ENCODE measurements at regions not wholly inside any gene's neighbourhood (a gene's known extent, or its start where the extent isn't known, plus 50 kb on each side); places are given as distances from the start of the nearest gene placed in this dataset.

DNA sequence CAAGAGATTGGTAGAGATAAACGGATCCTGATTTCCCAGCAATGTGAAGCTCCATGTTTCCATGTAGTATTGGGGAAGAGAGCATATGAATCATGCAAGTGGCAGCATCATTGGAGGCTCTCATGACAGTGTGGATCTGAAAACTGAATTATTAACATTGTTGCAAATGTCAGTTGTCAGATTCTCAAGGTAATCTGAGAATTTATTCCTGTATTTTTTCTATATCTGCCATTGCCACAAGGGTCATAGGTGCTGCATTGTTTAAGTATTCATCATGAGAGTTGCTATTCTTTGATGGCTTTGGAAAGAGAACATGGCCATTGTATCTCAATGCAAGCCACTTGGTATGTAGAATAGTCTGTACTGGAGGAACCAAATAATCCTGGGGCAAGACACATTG is 1217.0 kb upstream of the ZEB2 start:
- Histone ChIP-seq H3K4me1 (no peaks in the 10 kb centered on the region), H3K27me3 (no peaks in the 10 kb centered on the region), H3K4me3 (no peak overlapping the region), H3K27ac (no peak overlapping the region), H3K9me3 (no peaks in the 10 kb centered on the region), H3K36me3 (no peaks in the 10 kb centered on the region)
- 86 to 94% methylated on average over 1 of the region's 1 CpG for WGBS, 2 donors (ENCODE audit: low coverage in 1 of 2)
- TF ChIP-seq, protein P1, sequence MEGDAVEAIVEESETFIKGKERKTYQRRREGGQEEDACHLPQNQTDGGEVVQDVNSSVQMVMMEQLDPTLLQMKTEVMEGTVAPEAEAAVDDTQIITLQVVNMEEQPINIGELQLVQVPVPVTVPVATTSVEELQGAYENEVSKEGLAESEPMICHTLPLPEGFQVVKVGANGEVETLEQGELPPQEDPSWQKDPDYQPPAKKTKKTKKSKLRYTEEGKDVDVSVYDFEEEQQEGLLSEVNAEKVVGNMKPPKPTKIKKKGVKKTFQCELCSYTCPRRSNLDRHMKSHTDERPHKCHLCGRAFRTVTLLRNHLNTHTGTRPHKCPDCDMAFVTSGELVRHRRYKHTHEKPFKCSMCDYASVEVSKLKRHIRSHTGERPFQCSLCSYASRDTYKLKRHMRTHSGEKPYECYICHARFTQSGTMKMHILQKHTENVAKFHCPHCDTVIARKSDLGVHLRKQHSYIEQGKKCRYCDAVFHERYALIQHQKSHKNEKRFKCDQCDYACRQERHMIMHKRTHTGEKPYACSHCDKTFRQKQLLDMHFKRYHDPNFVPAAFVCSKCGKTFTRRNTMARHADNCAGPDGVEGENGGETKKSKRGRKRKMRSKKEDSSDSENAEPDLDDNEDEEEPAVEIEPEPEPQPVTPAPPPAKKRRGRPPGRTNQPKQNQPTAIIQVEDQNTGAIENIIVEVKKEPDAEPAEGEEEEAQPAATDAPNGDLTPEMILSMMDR (IDR thresholded peaks at IDR 0.05) = no peak
- no peak for TF ChIP-seq EP300 (IDR thresholded peaks at IDR 0.05)
- TF ChIP-seq POLR2AphosphoS5 (IDR thresholded peaks at IDR 0.05) = no peak
- TF ChIP-seq POLR2A (IDR thresholded peaks at IDR 0.05) = no peak
- no peak for ATAC-seq

DNA sequence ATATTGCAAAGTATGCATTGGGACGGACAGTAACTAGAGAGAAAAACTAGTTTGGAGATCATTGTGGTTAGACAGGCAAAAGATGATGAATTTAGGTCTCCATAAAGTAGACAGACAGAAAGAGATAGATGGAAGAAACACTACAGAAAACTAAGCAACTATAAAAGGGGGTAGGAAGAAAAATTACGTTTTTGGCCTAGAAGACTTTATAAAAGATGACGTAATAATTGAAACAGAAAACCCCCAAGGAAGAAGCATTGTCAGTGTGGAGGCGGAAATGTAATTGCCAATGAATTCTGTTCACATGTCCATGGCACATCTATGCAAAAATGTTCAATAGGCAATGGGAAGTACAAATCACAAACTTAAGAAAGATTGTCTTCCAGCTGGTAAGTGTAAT is 1211.5 kb upstream of the ZEB2 start:
- H3K27me3 ChIP-seq = no peaks in the 10 kb centered on the region
- WGBS, 2 donors (ENCODE audit: low coverage in 1 of 2) = 84 to 93% methylated on average over 3 to 4 of the region's 4 CpGs
- ATAC-seq = no peak
- H3K36me3 ChIP-seq = no peaks in the 10 kb centered on the region
- TF ChIP-seq, protein P1 (IDR thresholded peaks at IDR 0.05) = no peak
- TF ChIP-seq POLR2A (IDR thresholded peaks at IDR 0.05) = no peak
- no peak for TF ChIP-seq EP300 (IDR thresholded peaks at IDR 0.05)
- TF ChIP-seq POLR2AphosphoS5 (IDR thresholded peaks at IDR 0.05) = no peak
- no peaks in the 10 kb centered on the region for H3K9me3 ChIP-seq
- no peak overlapping the region for H3K4me3 ChIP-seq
- H3K4me1 ChIP-seq = no peaks in the 10 kb centered on the region
- no peak overlapping the region for H3K27ac ChIP-seq

DNA sequence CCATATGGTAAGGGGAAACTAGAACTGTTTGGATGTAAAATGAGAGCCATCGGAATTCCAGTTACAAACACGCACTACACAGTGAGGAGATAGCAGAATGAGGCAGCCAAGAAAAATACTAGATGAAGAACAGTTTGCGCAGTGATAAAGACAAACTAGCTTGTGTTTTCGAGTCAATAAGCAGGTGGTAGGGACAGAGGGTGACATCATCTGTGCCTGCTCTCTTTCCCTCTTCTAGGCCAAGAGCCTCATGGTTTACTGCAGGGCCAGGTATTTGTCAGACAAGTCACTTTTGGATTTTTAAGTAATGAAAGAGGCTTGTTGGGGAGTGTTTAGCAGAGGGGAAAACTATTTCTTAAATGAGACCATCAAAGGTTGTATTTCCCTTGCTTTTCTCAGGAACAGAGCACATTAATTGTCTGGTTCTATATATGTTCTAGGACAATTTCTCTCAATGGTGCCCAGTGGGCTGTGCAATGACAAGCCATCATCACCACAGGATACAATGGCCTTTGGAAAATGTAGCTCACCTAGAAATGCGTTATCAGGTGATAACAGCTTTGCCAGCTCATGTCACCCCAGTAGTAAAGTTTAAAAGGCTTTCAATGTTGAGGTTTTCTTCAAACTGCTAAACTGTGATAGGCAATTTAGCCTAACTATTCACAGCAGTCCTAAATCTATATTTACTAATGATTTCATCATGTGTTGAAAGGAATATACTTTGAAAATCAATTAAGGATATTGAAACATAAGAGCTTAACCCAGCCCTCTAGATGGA is 1210.3 kb upstream of the ZEB2 start:
- 92 to 98% methylated on average over 4 to 5 of the region's 5 CpGs for WGBS, 2 donors (ENCODE audit: low coverage in 1 of 2)
- Histone ChIP-seq H3K9me3 (no peaks in the 10 kb centered on the region), H3K27me3 (no peaks in the 10 kb centered on the region), H3K36me3 (no peaks in the 10 kb centered on the region), H3K4me3 (no peak overlapping the region), H3K4me1 (no peaks in the 10 kb centered on the region), H3K27ac (no peak overlapping the region)
- no peak for ATAC-seq
- TF ChIP-seq, protein P1 (IDR thresholded peaks at IDR 0.05) = no peak
- TF ChIP-seq POLR2A (IDR thresholded peaks at IDR 0.05) = no peak
- no peak for TF ChIP-seq EP300 (IDR thresholded peaks at IDR 0.05)

DNA sequence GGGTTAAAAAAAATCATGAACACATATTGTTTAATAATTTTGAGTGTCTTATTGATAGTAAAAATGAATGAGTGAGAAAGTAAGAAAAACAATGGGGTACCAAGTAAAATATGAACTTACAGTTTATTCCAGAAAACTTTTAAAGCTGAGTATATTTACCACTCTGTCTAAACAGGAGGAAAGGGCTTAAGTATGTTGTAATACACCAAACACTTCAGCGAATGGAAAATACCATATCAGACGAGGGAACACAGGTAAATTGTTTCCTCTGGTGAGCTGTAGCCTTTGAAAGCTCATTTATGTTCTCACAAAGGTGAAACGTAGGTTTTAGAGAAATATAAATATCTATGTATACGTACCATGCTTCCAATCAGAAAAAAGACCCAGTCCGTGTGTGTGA is 1209.6 kb upstream of the ZEB2 start:
- Histone ChIP-seq H3K4me3 (no peak overlapping the region), H3K27me3 (no peaks in the 10 kb centered on the region), H3K9me3 (no peaks in the 10 kb centered on the region), H3K27ac (no peak overlapping the region), H3K4me1 (no peaks in the 10 kb centered on the region), H3K36me3 (no peaks in the 10 kb centered on the region)
- ATAC-seq = no peak
- WGBS, 2 donors (ENCODE audit: low coverage in 1 of 2) = 85 to 91% methylated on average over 5 of the region's 5 CpGs
- no peak for TF ChIP-seq POLR2AphosphoS5 (IDR thresholded peaks at IDR 0.05)
- TF ChIP-seq, protein P1 (IDR thresholded peaks at IDR 0.05) = no peak

DNA sequence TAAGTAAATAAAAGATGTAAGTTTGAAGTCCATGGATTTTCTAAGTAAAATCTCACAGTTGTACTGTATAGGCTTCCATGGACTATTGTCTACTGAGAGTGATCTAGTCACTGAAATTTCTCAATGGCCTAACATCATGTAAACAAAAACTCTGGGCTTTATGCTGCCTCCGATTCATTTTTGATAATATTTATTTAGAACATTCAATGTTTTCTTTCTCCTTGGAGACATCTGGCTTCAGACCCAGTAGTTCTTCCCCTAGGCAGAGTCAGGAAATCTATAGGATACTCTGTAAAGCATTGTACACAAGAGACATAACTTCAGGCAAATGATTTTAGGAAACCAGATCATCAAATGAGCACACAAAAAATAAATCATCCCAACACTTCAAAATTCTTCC is 1208.6 kb upstream of the ZEB2 start:
- no peaks in the 10 kb centered on the region for H3K9me3 ChIP-seq
- WGBS, 2 donors (ENCODE audit: low coverage in 1 of 2) = 13 to 27% methylated on average over 1 of the region's 1 CpG
- H3K27me3 ChIP-seq = no peaks in the 10 kb centered on the region
- H3K36me3 ChIP-seq = no peaks in the 10 kb centered on the region
- H3K4me3 ChIP-seq = no peak overlapping the region
- H3K27ac ChIP-seq = no peak overlapping the region
- no peak for ATAC-seq
- TF ChIP-seq, protein P1 (IDR thresholded peaks at IDR 0.05) = no peak
- TF ChIP-seq POLR2A (IDR thresholded peaks at IDR 0.05) = no peak
- TF ChIP-seq EP300 (IDR thresholded peaks at IDR 0.05) = no peak
- TF ChIP-seq POLR2AphosphoS5 (IDR thresholded peaks at IDR 0.05) = no peak
- H3K4me1 ChIP-seq = no peaks in the 10 kb centered on the region
